Activated T-cell treated with anti-CD3 and anti-CD28 coated beads, Interleukin-2, amount 50 U/mL, for 72 hours (primary cell): ENCODE measurements at regions not wholly inside any gene's neighbourhood (a gene's known extent, or its start where the extent isn't known, plus 50 kb on each side); places are given as distances from the start of the nearest gene placed in this dataset.

ENCODE experiments used
- ATAC-seq, 2 donors: fragments of 150-1000 bp; cut with Tn5 transposase; replicated peaks in 1 of 2; 2 replicates each; pipeline ENCODE4 v1.10.0; 2021; ENCODE audit warnings: moderate library complexity in 2 of 2, mild to moderate bottlenecking in 1 of 2
- DNase-seq, 2 donors: peaks; one replicate each; pipeline ENCODE4 v3.0.0; 2021 to 2022; ENCODE audit warnings: mixed read lengths in 1 of 2
- H3K27ac Mint-ChIP-seq: one replicate; pipeline ENCODE4 v1.8.0; 2022; ENCODE audit warnings: mild to moderate bottlenecking, moderate library complexity, mixed read lengths
- H3K27me3 Mint-ChIP-seq: one replicate; pipeline ENCODE4 v1.8.0; 2022; ENCODE audit warnings: low read depth, mixed read lengths
- H3K36me3 Mint-ChIP-seq, 2 donors: one replicate each; pipeline ENCODE4 v1.8.0; 2022; ENCODE audit warnings: mixed read lengths in 2 of 2, mild to moderate bottlenecking in 1 of 2; ENCODE audit not compliant: insufficient read depth in 2 of 2
- H3K4me1 Mint-ChIP-seq: one replicate; pipeline ENCODE4 v1.8.0; 2022; ENCODE audit warnings: low read depth, mixed read lengths
- H3K4me3 Mint-ChIP-seq, 2 donors: one replicate each; pipeline ENCODE4 v1.8.0; 2022; ENCODE audit warnings: mild to moderate bottlenecking in 2 of 2, mixed read lengths in 2 of 2, moderate library complexity in 2 of 2
- H3K9me3 Mint-ChIP-seq, 2 donors: one replicate each; pipeline ENCODE4 v1.8.0; 2022; ENCODE audit warnings: mixed read lengths in 2 of 2

DNA sequence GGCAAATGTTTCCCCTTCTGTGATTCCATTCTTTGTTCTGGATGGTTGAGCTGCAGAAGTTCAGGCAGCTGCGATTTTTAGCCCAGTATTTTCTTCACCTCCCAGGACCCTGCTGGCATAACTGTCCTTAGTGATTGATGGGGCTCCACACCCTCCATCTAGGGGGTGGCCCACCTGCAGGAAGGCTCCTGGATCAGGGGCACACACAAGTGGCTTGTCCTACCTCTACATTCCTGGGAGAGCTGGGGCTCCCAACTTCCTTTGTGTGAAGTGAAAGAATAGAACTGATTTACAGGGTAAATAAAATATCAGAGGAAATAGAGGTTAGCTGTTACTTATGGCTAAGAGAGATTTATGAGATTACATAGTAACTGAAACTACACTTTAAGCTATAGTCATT lies 129.5 kb upstream of the MAP3K7 start:
- Mint-ChIP-seq H3K27me3 (peaks cover 11% of the 10 kb centered on the region), H3K4me3 (no peak overlapping the region), H3K9me3 (no peaks in the 10 kb centered on the region), H3K27ac (no peak overlapping the region), H3K36me3 (no peaks in the 10 kb centered on the region), H3K4me1 (peaks cover 8% of the 10 kb centered on the region)
- DNase-seq = no peak
- no peak for ATAC-seq

GRCh38 chr6:90715093-90715655 lies 128.3 kb upstream of the MAP3K7 start:
- H3K36me3 Mint-ChIP-seq = no peaks in the 10 kb centered on the region
- no peak for ATAC-seq
- no peak for DNase-seq
- H3K9me3 Mint-ChIP-seq = no peaks in the 10 kb centered on the region
- peaks cover 10% of the 10 kb centered on the region for H3K27me3 Mint-ChIP-seq
- no peak overlapping the region for H3K4me3 Mint-ChIP-seq
- H3K27ac Mint-ChIP-seq = no peak overlapping the region
- H3K4me1 Mint-ChIP-seq = peaks cover 8% of the 10 kb centered on the region

- ATAC-seq (no peak), DNase-seq (no peak)
- no peaks in the 10 kb centered on the region for H3K36me3 Mint-ChIP-seq
- no peak overlapping the region for H3K4me3 Mint-ChIP-seq
- H3K27ac Mint-ChIP-seq = no peak overlapping the region
- H3K9me3 Mint-ChIP-seq = no peaks in the 10 kb centered on the region
- peaks cover 18% of the 10 kb centered on the region for H3K27me3 Mint-ChIP-seq
- H3K4me1 Mint-ChIP-seq = no peaks in the 10 kb centered on the region
Observed at GRCh38 chr6:90714319-90714718, 127.4 kb upstream of the MAP3K7 start.

DNA sequence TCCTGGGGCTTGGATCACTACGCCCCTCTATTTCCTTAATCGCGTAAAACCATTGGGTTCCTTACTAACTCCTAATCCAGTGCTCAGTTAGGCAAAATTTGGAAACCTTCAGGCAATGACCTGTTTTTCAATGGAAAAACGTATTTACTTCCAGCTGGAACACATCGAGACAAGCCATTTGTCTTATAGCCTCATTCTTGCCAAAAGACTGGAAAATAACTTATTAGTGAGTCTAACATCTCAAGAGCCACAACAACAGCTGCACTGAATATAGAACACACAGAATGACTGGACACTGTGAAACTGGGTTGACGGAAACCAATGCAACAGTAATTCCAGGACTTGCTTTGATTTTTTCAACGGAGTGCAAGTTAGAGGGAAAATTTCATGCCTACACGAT lies 125.2 kb upstream of the MAP3K7 start:
- peaks cover 24% of the 10 kb centered on the region for H3K27me3 Mint-ChIP-seq
- H3K27ac Mint-ChIP-seq = no peak overlapping the region
- H3K4me3 Mint-ChIP-seq = no peak overlapping the region
- ATAC-seq (no peak), DNase-seq (no peak)
- H3K9me3 Mint-ChIP-seq = no peaks in the 10 kb centered on the region
- no peaks in the 10 kb centered on the region for H3K4me1 Mint-ChIP-seq
- H3K36me3 Mint-ChIP-seq = no peaks in the 10 kb centered on the region

GRCh38 chr6:90709431-90709996 lies 122.6 kb upstream of the MAP3K7 start:
- Mint-ChIP-seq H3K9me3 (no peaks in the 10 kb centered on the region), H3K36me3 (no peaks in the 10 kb centered on the region), H3K4me3 (no peak overlapping the region), H3K27me3 (peaks cover 24% of the 10 kb centered on the region), H3K27ac (no peak overlapping the region), H3K4me1 (no peaks in the 10 kb centered on the region)
- ATAC-seq (no peak), DNase-seq (no peak)

DNA sequence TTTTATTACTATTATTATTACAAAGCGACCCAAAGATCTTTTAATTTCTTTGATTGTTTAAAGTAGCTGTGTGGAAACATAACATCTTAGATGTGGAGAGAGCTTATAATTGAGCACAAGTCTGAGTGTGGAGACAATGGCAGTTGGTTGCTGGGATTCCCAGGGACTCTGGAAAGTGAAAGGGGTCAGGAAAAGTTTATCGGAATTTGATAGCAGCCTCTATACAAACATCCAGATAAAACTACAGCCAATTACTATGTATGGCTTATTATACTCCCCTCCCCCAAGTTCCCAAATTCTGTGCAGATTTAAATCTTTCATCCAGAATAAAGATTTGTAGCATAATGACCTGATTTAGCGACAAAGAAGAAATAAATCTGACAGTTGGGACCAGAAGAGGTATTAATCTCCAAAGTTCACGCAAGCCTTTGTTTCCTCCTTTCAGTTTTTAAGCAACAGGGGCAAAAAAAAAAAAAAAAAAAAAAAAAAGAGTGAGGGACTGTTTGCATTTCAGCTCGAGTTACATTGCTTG lies 121.4 kb upstream of the MAP3K7 start:
- Mint-ChIP-seq H3K27ac (no peak overlapping the region), H3K4me1 (no peaks in the 10 kb centered on the region), H3K36me3 (no peaks in the 10 kb centered on the region), H3K4me3 (no peak overlapping the region), H3K9me3 (no peaks in the 10 kb centered on the region), H3K27me3 (peaks cover 24% of the 10 kb centered on the region)
- no peak for DNase-seq
- ATAC-seq = no peak

DNA sequence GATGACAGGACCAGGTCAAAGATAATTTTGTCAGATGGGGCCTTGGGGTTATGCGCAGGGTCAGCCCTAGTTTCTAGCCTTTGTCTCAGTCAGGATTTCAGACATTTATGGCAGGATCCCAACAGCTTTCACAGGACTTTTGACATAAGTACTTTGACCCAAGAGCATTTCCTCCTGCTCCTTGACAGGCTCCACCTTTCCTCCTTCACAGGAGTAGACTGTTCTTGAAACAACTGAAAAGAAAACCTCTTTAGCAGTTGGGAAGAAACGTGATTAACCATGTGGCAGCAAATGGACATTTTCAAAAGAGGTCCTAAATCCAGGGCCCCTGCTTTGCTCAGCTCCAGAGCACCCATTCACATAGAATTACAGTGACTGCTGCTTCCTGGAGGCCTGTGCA lies 120.4 kb upstream of the MAP3K7 start:
- Mint-ChIP-seq H3K27me3 (peaks cover 22% of the 10 kb centered on the region), H3K36me3 (no peaks in the 10 kb centered on the region), H3K4me1 (no peaks in the 10 kb centered on the region), H3K27ac (no peak overlapping the region), H3K9me3 (no peaks in the 10 kb centered on the region), H3K4me3 (no peak overlapping the region)
- ATAC-seq (no peak), DNase-seq (no peak)

DNA sequence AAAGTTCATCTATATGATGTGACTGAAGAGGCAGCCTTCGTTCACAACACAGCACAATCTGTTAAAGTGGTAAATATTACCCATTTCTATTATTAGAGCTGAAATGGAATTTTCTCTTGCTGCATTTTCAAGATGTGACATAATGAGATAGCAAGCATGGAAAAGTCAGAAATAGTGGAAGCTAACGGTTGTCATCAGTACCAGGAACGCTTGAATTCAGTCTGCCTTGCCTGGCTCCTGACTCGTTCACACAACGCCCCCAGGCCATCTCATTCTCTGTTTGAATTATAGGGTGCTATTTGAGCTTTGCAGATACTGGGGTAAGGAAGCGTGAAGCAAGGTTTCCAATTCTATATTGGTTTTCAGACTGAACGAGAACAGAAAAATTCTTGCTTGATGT lies 116.5 kb upstream of the MAP3K7 start:
- Mint-ChIP-seq H3K4me3 (no peak overlapping the region), H3K9me3 (no peaks in the 10 kb centered on the region), H3K36me3 (no peaks in the 10 kb centered on the region), H3K27me3 (peaks cover 5% of the 10 kb centered on the region), H3K27ac (no peak overlapping the region), H3K4me1 (peaks cover 10% of the 10 kb centered on the region)
- ATAC-seq = no peak
- DNase-seq = no peak

GRCh38 chr6:90701926-90702325 lies 115.1 kb upstream of the MAP3K7 start:
- no peaks in the 10 kb centered on the region for H3K9me3 Mint-ChIP-seq
- no peak for ATAC-seq
- H3K4me3 Mint-ChIP-seq = no peak overlapping the region
- peaks cover 10% of the 10 kb centered on the region for H3K4me1 Mint-ChIP-seq
- peaks cover 8% of the 10 kb centered on the region for H3K27me3 Mint-ChIP-seq
- no peak for DNase-seq
- no peak overlapping the region for H3K27ac Mint-ChIP-seq
- no peaks in the 10 kb centered on the region for H3K36me3 Mint-ChIP-seq

GRCh38 chr6:90701146-90701781 lies 114.4 kb upstream of the MAP3K7 start:
- ATAC-seq (peak; percentile 33 to 49), DNase-seq (peak; percentile 1 to 9)
- Mint-ChIP-seq H3K27ac (no peak overlapping the region), H3K4me3 (peak overlapping the region in 1 of 2 donors; percentile 18), H3K36me3 (no peaks in the 10 kb centered on the region), H3K4me1 (peaks cover 10% of the 10 kb centered on the region), H3K9me3 (no peaks in the 10 kb centered on the region), H3K27me3 (peaks cover 8% of the 10 kb centered on the region)

DNA sequence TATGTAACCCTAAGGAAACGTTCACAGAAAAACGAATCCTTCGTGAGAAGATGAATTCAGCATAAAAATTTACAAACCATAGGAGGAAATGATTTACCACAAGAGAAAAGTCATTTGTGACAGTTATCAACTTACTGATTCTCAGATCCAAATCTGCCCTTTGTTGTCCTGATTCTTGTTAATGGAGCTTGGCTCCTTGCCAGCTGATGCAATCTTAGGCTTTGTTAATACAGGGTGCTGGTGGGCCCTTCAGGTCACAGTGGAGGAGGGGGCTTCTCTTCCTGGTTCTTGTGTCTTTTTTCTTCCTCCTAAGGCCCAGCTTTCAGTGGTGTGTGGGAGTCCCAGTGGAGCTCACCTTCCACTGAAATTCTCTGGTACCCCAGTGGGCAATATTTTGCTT lies 108.4 kb upstream of the MAP3K7 start:
- Mint-ChIP-seq H3K4me1 (no peaks in the 10 kb centered on the region), H3K36me3 (peaks cover 0 to 2% of the 10 kb centered on the region in 2 donors), H3K9me3 (no peaks in the 10 kb centered on the region), H3K4me3 (no peak overlapping the region), H3K27me3 (peaks cover 16% of the 10 kb centered on the region), H3K27ac (no peak overlapping the region)
- DNase-seq (no peak), ATAC-seq (no peak)

- H3K27me3 Mint-ChIP-seq = peaks cover 16% of the 10 kb centered on the region
- H3K36me3 Mint-ChIP-seq = peaks cover 0 to 2% of the 10 kb centered on the region in 2 donors
- no peak for ATAC-seq
- no peaks in the 10 kb centered on the region for H3K4me1 Mint-ChIP-seq
- no peak for DNase-seq
- no peak overlapping the region for H3K4me3 Mint-ChIP-seq
- no peak overlapping the region for H3K27ac Mint-ChIP-seq
- no peaks in the 10 kb centered on the region for H3K9me3 Mint-ChIP-seq
Observed at GRCh38 chr6:90694802-90695201, 107.9 kb upstream of the MAP3K7 start.

- no peaks in the 10 kb centered on the region for H3K4me1 Mint-ChIP-seq
- H3K27ac Mint-ChIP-seq = no peak overlapping the region
- ATAC-seq = no peak
- H3K9me3 Mint-ChIP-seq = no peaks in the 10 kb centered on the region
- peaks cover 0 to 2% of the 10 kb centered on the region in 2 donors for H3K36me3 Mint-ChIP-seq
- H3K4me3 Mint-ChIP-seq = no peak overlapping the region
- peaks cover 9% of the 10 kb centered on the region for H3K27me3 Mint-ChIP-seq
- peak in 1 of 2 donors; percentile 1 for DNase-seq
Observed at GRCh38 chr6:90691823-90692222, 105.0 kb upstream of the MAP3K7 start.

- ATAC-seq (no peak), DNase-seq (no peak)
- Mint-ChIP-seq H3K27ac (no peak overlapping the region), H3K27me3 (peaks cover 26% of the 10 kb centered on the region), H3K9me3 (no peaks in the 10 kb centered on the region), H3K4me3 (no peak overlapping the region), H3K36me3 (no peaks in the 10 kb centered on the region), H3K4me1 (no peaks in the 10 kb centered on the region)
Observed at GRCh38 chr6:90689172-90689571, 102.3 kb upstream of the MAP3K7 start.
